ENCODE measurements at regions not wholly inside any gene's neighbourhood (a gene's known extent, or its start where the extent isn't known, plus 50 kb on each side); places are given as distances from the start of the nearest gene placed in this dataset.

- TF ChIP-seq CTCF (conservative IDR thresholded peaks at IDR 0.05; ENCODE audit: low read depth, low read length) (no peak), EZH2phosphoT487 (IDR thresholded peaks at IDR 0.05; ENCODE audit: borderline replicate concordance, low read length) (no peak), EZH2 (IDR thresholded peaks at IDR 0.05; ENCODE audit: low read length, unreplicated experiment) (no peak)
These were observed 253.8 kb upstream of the IGF1R start for GRCh38 chr15:98394546-98394945.
